Mesodermal cell (in vitro differentiated cells): ENCODE measurements at regions not wholly inside any gene's neighbourhood (a gene's known extent, or its start where the extent isn't known, plus 50 kb on each side); places are given as distances from the start of the nearest gene placed in this dataset.

ENCODE experiments used
- H3K27ac ChIP-seq: 2 replicates; pipeline ENCODE4 v1.7.0; 2013; ENCODE audit warnings: mild to moderate bottlenecking, low read depth, low read length, moderate library complexity; ENCODE audit not compliant: severe bottlenecking
- H3K36me3 ChIP-seq: 2 replicates; pipeline ENCODE4 v1.7.1; 2013; ENCODE audit warnings: mild to moderate bottlenecking, low read length, moderate library complexity; ENCODE audit not compliant: control insufficient read depth, insufficient read depth
- H3K4me1 ChIP-seq: one replicate; pipeline ENCODE4 v1.7.1; 2013; ENCODE audit warnings: mild to moderate bottlenecking, low read length; ENCODE audit not compliant: insufficient read depth, control insufficient read depth, poor library complexity, severe bottlenecking
- H3K4me3 ChIP-seq: 2 replicates; pipeline ENCODE4 v1.7.0; 2013; ENCODE audit warnings: low read length, control low read depth, mild to moderate bottlenecking; ENCODE audit not compliant: insufficient read depth, poor library complexity, severe bottlenecking; ENCODE audit errors: extremely low read depth
- H3K9me3 ChIP-seq: 2 replicates; pipeline ENCODE4 v1.7.1; 2013; ENCODE audit warnings: mild to moderate bottlenecking, low read length, moderate library complexity; ENCODE audit not compliant: control insufficient read depth
- WGBS, 2 experiments: methylation state at CpG; one replicate each; pipeline ENCODE4 v1.1.5; 2013; ENCODE audit warnings: missing lambda C conversion rate in 2 of 2; ENCODE audit not compliant: insufficient coverage in 2 of 2; 5-methylcytosine and 5-hydroxymethylcytosine counted together

GRCh38 chr4:10192331-10192730, 75.7 kb upstream of the WDR1 start:
- Histone ChIP-seq H3K9me3 (no peaks in the 10 kb centered on the region), H3K4me1 (no peaks in the 10 kb centered on the region), H3K36me3 (no peaks in the 10 kb centered on the region), H3K4me3 (no peak overlapping the region), H3K27ac (no peak overlapping the region)
- WGBS, 2 experiments = 60% methylated on average over 1 of the region's 3 CpGs; no CpG with 5 or more reads in 1 of the 2 experiments

DNA sequence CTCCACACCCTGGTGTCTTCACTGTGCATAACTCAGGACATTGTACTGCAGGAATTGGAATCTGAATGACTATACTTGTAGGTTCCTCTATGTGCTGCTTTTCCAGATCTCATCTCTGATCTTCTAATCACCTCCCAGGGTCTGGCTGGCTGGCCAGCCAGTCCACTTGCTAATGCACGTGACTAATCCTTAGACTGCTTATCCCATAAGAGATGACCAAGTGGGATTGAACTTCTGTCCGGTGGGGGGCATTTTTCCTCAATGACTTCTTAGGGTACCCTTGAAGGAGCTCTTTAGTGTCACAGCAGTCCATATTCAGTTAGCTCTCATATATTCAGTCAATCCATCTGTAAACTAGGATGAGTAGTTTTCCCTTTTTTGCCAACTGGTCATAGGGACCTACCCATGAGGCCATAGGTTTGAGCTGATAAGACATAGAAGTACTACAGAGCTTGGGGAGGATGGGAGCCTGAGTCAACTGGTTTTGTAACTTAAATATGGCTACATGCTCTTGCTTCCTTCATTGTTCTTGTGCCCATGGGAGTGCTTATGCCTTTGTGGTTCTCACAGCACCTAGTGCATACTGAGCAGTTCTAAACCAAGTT, 71.9 kb upstream of the WDR1 start:
- H3K27ac ChIP-seq = no peak overlapping the region
- H3K9me3 ChIP-seq = no peaks in the 10 kb centered on the region
- no peaks in the 10 kb centered on the region for H3K4me1 ChIP-seq
- 87 to 88% methylated on average over 2 of the region's 2 CpGs for WGBS, 2 experiments
- no peaks in the 10 kb centered on the region for H3K36me3 ChIP-seq
- H3K4me3 ChIP-seq = no peak overlapping the region

DNA sequence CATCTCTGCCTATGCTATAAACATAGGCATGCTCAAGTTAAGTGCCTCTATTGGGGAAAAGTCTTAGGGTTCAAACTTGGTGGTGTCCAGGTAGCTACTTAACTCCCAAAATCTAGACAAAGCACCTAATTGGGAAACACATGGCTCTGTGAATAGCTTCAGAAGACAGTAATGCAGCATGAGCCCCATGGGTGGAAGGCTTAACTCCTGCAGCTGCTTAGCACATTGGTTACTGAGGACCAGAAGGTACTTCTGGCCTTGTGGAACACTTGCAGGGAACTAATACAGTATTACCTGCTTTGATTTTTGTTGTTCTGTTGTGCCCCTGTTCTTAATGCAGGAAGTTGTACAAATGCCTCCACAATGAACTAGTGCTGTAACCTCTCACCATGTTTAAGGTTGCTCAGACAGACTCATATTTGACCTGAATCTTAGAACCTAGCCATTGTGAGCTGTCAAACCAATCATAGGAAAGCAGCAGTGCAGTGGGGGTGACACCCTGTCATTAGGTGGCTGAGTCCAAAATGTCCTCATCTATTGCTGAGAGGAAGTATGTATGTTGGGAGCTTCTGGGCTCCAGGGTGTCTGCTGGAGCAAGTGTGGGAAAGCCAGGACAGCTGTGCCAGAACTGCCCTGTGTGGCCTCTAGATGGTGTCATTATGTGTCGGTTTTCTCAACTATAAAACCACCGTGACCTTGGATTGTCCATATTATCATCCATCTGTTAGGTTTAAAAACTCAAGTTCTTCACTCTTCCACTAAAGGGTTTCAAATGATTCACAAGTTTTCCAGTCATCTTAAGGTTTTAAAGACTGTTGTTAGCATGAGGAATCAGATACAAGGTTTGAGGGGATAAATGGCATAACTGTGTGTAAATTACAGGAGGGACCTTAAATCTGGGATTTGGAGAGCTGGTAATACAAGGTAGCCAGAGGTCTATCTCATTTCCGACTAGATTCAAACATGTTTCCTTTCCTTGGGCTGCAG, 69.9 kb upstream of the WDR1 start:
- Histone ChIP-seq H3K4me1 (no peaks in the 10 kb centered on the region), H3K4me3 (no peak overlapping the region), H3K27ac (no peak overlapping the region), H3K36me3 (no peaks in the 10 kb centered on the region), H3K9me3 (no peaks in the 10 kb centered on the region)
- WGBS, 2 experiments = 0% methylated on average over 1 of the region's 3 CpGs; no CpG with 5 or more reads in 1 of the 2 experiments

- H3K9me3 ChIP-seq = no peaks in the 10 kb centered on the region
- H3K4me1 ChIP-seq = peaks cover 6% of the 10 kb centered on the region
- no peak overlapping the region for H3K27ac ChIP-seq
- H3K4me3 ChIP-seq = no peak overlapping the region
- WGBS, 2 experiments = 90 to 100% methylated on average over 3 to 5 of the region's 5 CpGs
- no peaks in the 10 kb centered on the region for H3K36me3 ChIP-seq
Measured at GRCh38 chr4:10185518-10186227, 69.1 kb upstream of the WDR1 start.

DNA sequence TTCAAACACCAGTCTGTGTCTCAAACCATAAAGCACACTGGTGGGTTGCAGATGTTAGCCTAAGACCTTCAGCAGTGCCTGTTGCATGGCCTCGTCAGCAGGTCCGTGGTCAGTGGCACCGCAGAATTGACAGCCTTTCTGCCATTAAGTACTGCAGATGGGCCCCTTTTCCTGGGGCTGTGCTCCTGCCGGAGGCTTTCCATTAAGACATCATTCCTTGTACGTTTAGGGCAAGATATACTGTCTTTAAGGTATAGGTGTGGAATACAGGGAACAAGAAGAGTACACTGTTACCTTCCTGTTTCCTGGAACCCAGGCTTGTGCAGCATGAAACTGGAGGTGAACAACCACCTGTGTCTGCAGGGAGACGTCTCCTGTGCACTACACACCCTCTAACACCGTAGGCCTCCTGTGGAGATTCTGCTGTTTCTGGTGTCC, 67.9 kb upstream of the WDR1 start:
- Histone ChIP-seq H3K27ac (no peak overlapping the region), H3K36me3 (no peaks in the 10 kb centered on the region), H3K4me1 (peaks cover 18% of the 10 kb centered on the region), H3K4me3 (no peak overlapping the region), H3K9me3 (no peaks in the 10 kb centered on the region)
- 85 to 86% methylated on average over 5 to 6 of the region's 7 CpGs for WGBS, 2 experiments

GRCh38 chr4:10184041-10184440, 67.4 kb upstream of the WDR1 start:
- no peak overlapping the region for H3K27ac ChIP-seq
- WGBS, 2 experiments = 79 to 95% methylated on average over 2 of the region's 5 CpGs
- peaks cover 18% of the 10 kb centered on the region for H3K4me1 ChIP-seq
- H3K36me3 ChIP-seq = no peaks in the 10 kb centered on the region
- H3K9me3 ChIP-seq = no peaks in the 10 kb centered on the region
- H3K4me3 ChIP-seq = no peak overlapping the region

DNA sequence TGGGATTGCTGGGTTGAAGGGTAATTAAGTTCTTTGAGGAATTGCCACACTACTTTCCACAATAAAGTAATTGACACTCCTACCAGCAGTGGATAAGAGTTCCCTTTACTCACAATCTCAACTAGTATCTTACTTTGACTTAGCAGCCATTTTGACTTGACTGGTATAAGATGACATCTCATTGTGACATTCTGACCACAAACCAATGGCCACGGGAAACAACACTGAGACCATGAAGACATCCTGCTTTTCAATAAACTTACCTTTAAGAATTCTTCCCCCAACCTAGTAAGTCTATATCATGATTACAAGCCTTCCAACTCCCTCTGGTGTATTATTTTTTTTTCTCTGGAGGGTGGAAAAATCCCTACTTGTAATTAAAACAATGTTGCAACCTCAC, 66.9 kb upstream of the WDR1 start:
- 88% methylated on average over 1 of the region's 1 CpG; no CpG with 5 or more reads in 1 of the 2 experiments for WGBS, 2 experiments
- H3K4me1 ChIP-seq = peaks cover 18% of the 10 kb centered on the region

DNA sequence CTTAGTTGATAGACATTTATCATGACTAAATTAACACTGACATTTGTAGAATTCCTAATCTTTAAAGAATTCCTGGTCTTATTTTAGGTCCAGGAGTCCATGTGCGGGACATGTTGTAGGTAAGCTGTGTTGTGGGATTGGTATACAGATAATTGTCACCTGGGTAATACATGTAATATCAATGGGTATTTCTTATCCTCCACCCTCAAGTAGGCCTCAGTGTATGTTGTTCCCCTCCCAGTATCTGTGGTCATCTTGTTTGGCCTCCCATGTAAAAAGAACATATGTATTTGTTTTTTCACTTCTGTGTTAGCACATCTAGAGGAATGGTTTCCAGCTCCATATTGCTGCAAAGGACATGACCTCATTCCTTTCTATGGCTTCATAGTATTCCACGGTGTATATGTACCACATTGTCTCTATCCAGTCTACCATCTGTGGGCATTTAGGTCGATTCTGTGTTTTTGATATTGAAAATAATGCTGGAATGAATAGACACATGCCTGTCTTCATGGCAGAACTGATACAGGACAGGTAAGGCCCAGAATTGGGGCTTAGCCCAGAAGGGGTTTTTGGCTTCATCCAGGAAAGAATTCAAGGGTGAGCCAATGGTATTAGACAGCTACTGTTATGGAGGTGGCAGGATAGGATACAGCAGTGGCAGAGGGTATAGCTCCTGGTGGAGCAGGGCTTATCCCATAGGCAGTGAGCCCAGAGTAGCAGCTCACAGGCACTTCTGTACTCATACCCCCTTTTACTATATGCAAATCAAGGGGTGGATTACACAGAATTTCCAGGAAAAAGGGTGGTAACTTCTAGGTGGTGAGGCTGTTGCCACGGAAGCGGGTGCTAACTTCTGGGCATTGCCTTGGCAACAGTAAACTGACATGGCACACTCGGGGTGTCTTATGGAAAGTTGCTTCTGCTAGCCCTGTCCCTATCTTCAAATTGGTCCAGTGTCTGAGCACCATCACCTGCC, 66.1 kb upstream of the WDR1 start:
- Histone ChIP-seq H3K9me3 (no peaks in the 10 kb centered on the region), H3K4me1 (peaks cover 18% of the 10 kb centered on the region), H3K36me3 (no peaks in the 10 kb centered on the region), H3K4me3 (no peak overlapping the region), H3K27ac (no peak overlapping the region)
- WGBS, 2 experiments = 100% methylated on average over 1 of the region's 6 CpGs; no CpG with 5 or more reads in 1 of the 2 experiments

More for the DNA sequence above, 66.9 kb upstream of the WDR1 start:
- Histone ChIP-seq H3K9me3 (no peaks in the 10 kb centered on the region), H3K4me3 (no peak overlapping the region), H3K36me3 (no peaks in the 10 kb centered on the region), H3K27ac (no peak overlapping the region)

DNA sequence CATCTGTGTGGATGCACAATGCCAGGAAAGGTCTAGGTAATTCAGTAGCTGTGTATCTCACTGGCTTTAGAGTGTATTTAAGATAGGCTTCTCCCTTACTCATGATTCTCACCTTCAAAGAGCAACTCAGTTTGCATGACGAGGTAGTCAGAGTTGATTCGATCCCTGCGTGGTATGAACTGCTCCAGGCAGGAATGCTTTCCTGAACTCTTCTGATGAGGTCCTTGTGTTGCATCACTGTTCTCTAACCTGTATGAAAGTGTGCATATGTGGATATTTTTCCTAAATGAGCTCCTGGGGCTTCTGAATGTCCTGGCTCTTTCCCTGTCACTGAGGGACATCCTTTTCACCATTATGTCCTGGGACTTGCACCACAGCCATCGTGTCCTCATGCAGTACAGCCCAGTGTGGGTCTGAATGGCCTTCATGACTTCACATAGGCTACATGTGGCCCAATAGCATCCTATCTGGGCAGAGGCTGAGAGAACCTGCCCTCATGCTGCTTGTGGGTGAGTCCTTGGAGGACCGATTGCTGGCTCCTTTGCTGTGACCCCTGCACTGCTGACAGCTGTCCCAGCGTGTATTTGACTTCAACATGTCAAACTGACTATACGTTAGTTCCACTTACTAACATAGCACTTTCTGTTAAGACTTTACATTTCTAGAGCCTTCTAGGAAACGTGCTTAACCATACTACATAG, 65.3 kb upstream of the WDR1 start:
- Histone ChIP-seq H3K27ac (peak overlapping the region; percentile 92), H3K9me3 (no peaks in the 10 kb centered on the region), H3K4me1 (peaks cover 18% of the 10 kb centered on the region), H3K4me3 (no peak overlapping the region), H3K36me3 (no peaks in the 10 kb centered on the region)
- WGBS, 2 experiments = 78 to 87% methylated on average over 5 to 6 of the region's 8 CpGs
